RWPE2 (cell line): ENCODE measurements at regions not wholly inside any gene's neighbourhood (a gene's known extent, or its start where the extent isn't known, plus 50 kb on each side); places are given as distances from the start of the nearest gene placed in this dataset.

Experiments
- ATAC-seq: fragments of 200-7000 bp; cut with Tn5 transposase; 3 replicates; pipeline ENCODE4 v1.9.1; 2021; ENCODE audit warnings: low read depth
- DNase-seq: peaks from one replicate; pipeline ENCODE4 v3.0.0-alpha.2; 2020; ENCODE audit warnings: low spot score
- H3K27ac ChIP-seq: fragments of 450-650 bp; 2 replicates; pipeline ENCODE4 v1.5.1; 2017; ENCODE audit warnings: mild to moderate bottlenecking; ENCODE audit not compliant: poor library complexity, severe bottlenecking
- H3K27me3 ChIP-seq: fragments of 250-450 bp; sonication (Bioruptor Pico); 2 replicates; pipeline ENCODE4 v1.5.1; 2021; ENCODE audit warnings: mild to moderate bottlenecking, moderate library complexity; ENCODE audit not compliant: insufficient read depth, poor library complexity, severe bottlenecking
- H3K36me3 ChIP-seq: fragments of 250-450 bp; sonication (Bioruptor Pico); 2 replicates; pipeline ENCODE4 v1.5.1; 2020; ENCODE audit warnings: low read depth, mild to moderate bottlenecking, moderate library complexity
- H3K4me1 ChIP-seq: fragments of 250-450 bp; sonication (Bioruptor Pico); 2 replicates; pipeline ENCODE4 v1.5.1; 2021; ENCODE audit warnings: mild to moderate bottlenecking, moderate library complexity; ENCODE audit not compliant: insufficient read depth, poor library complexity, severe bottlenecking
- H3K4me3 ChIP-seq: fragments of 250-450 bp; sonication (Bioruptor Pico); 2 replicates; pipeline ENCODE4 v1.5.1; 2021; ENCODE audit warnings: mild to moderate bottlenecking, moderate library complexity; ENCODE audit not compliant: severe bottlenecking
- H3K9me3 ChIP-seq: fragments of 250-450 bp; sonication (Bioruptor Pico); 2 replicates; pipeline ENCODE4 v1.5.1; 2021; ENCODE audit warnings: mild to moderate bottlenecking, moderate library complexity; ENCODE audit not compliant: severe bottlenecking
- TF ChIP-seq, protein P1 (sequence below): fragments of 450-650 bp; IDR thresholded peaks from one replicate; pipeline ENCODE4 v1.5.1; 2017; ENCODE audit warnings: mild to moderate bottlenecking, moderate library complexity; ENCODE audit not compliant: poor library complexity, severe bottlenecking

DNA sequence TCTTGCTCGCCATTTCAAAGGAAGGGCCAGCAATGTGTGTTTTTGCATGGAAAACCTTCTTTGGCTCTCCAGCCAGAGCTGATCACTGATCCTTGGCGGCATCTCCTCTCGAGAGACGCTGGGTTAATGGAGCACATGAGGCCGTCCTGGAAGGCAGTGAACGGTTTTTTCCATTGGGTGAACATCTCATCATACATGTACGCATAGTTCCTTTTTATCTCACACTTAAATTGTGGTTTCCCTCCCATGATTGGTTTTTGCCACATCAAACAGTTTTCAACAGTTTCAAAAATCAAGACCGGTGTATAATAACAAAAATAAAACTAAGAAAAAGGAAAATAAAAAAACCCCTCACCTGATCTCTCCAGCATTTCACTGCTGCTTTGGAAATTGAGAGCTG is 276.4 kb downstream of the TCF7L2 start:
- Histone ChIP-seq H3K4me3 (no peak overlapping the region), H3K4me1 (no peaks in the 10 kb centered on the region), H3K9me3 (no peaks in the 10 kb centered on the region), H3K27ac (no peak overlapping the region), H3K27me3 (no peaks in the 10 kb centered on the region), H3K36me3 (no peaks in the 10 kb centered on the region)
- ATAC-seq (no peak), DNase-seq (no peak)
- TF ChIP-seq, protein P1, sequence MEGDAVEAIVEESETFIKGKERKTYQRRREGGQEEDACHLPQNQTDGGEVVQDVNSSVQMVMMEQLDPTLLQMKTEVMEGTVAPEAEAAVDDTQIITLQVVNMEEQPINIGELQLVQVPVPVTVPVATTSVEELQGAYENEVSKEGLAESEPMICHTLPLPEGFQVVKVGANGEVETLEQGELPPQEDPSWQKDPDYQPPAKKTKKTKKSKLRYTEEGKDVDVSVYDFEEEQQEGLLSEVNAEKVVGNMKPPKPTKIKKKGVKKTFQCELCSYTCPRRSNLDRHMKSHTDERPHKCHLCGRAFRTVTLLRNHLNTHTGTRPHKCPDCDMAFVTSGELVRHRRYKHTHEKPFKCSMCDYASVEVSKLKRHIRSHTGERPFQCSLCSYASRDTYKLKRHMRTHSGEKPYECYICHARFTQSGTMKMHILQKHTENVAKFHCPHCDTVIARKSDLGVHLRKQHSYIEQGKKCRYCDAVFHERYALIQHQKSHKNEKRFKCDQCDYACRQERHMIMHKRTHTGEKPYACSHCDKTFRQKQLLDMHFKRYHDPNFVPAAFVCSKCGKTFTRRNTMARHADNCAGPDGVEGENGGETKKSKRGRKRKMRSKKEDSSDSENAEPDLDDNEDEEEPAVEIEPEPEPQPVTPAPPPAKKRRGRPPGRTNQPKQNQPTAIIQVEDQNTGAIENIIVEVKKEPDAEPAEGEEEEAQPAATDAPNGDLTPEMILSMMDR = no peak

DNA sequence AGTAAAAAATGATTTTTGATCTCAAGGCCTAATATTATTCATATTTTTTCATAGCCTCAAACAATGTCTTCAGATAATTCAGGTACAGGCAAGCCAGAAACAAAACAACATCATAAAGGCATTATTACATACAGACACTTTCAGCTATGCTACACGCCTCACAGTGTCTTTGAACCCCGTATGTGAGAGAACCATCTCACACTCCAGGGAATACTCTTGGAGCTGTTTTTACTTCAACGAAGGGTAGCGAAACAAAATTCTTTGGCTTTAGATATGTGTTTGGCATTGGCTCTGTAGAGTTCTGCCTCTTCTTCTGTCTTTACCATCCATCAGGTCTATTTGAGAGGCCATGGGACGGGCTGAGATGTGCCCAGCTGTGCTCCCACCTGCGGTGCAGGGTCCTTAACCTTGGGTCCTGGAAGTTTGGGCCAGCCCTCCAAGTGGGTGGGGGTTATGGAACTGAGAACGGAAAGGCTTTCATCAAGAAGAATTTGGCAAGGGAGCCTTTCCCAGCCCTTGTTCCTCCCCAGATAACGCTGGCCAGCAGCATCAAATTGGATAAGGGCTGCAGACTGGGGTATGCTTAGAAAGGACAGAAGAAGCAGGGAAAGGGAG is 276.9 kb downstream of the TCF7L2 start:
- Histone ChIP-seq H3K27me3 (no peaks in the 10 kb centered on the region), H3K36me3 (no peaks in the 10 kb centered on the region), H3K27ac (no peak overlapping the region), H3K4me1 (no peaks in the 10 kb centered on the region), H3K9me3 (no peaks in the 10 kb centered on the region), H3K4me3 (no peak overlapping the region)
- DNase-seq (no peak), ATAC-seq (no peak)
- TF ChIP-seq, protein P1 = no peak

GRCh38 chr10:113228530-113228929 is 278.5 kb downstream of the TCF7L2 start:
- Histone ChIP-seq H3K27me3 (no peaks in the 10 kb centered on the region), H3K27ac (no peak overlapping the region), H3K4me3 (no peak overlapping the region), H3K4me1 (no peaks in the 10 kb centered on the region), H3K9me3 (no peaks in the 10 kb centered on the region), H3K36me3 (no peaks in the 10 kb centered on the region)
- ATAC-seq (no peak), DNase-seq (no peak)
- TF ChIP-seq, protein P1 = no peak

- Histone ChIP-seq H3K27me3 (no peaks in the 10 kb centered on the region), H3K9me3 (no peaks in the 10 kb centered on the region), H3K27ac (no peak overlapping the region), H3K36me3 (no peaks in the 10 kb centered on the region), H3K4me1 (no peaks in the 10 kb centered on the region), H3K4me3 (no peak overlapping the region)
- DNase-seq (no peak), ATAC-seq (no peak)
- TF ChIP-seq, protein P1 = no peak
Measured at GRCh38 chr10:113230011-113230610, 280.1 kb downstream of the TCF7L2 start.

DNA sequence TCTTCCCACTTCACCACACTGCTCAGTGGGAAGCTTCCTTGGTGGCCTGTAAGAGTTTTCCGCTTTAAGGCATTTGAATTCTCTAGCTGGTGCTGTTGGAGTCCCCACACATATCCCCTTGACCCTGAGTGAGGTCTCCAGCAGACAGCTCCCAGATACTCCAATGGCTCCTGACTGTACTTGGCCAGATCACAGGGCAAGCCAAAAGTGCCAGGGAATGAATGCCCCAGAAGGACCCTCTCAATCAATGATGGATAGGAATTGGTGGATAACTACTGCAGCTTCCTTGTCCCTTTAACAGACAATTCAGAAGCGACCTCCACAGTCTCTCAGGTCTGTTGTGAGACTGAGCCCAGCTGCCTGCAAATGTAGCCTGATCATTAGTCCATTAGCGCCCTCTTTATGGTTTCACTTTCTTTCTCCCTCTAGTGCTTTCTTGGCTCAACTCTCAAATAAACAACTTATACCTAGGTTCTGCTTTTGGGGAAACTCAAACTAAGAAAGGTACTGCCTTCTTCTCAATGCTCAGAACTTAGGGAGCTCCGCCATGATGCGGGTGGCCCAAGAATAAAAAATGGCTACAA is 283.0 kb downstream of the TCF7L2 start:
- TF ChIP-seq, protein P1 = no peak
- H3K4me3 ChIP-seq = no peak overlapping the region
- no peak overlapping the region for H3K27ac ChIP-seq
- no peaks in the 10 kb centered on the region for H3K27me3 ChIP-seq
- no peak for ATAC-seq
- no peaks in the 10 kb centered on the region for H3K36me3 ChIP-seq
- H3K4me1 ChIP-seq = no peaks in the 10 kb centered on the region
- H3K9me3 ChIP-seq = no peaks in the 10 kb centered on the region
- no peak for DNase-seq
